DMS53 (cell line): ENCODE measurements at regions not wholly inside any gene's neighbourhood (a gene's known extent, or its start where the extent isn't known, plus 50 kb on each side); places are given as distances from the start of the nearest gene placed in this dataset.

Source experiments
- DNase-seq: peaks from one replicate; lab custom pipeline; 2025; lab: John Stamatoyannopoulos, UW

DNA sequence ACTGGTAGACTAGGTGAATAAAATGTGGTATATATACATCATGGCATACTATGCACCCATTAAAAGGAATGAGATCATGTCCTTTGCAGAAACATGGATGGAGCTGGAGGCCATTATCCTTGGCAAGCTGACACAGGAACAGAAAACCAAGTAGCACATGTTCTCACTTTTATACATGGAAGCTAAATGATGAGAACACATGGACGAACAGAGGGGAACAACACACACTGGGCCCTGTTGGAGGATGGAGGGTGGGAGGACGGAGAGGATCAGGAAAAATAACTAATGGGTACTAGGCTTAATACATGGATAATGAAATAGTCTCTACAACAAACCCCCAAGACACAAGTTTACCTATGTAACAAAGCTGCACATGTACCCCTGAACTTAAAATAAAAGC, 780.0 kb downstream of the DACH1 start:
- no peak for DNase-seq

- no peak for DNase-seq
Measured at GRCh38 chr13:71082631-71083030, 784.4 kb downstream of the DACH1 start.

DNA sequence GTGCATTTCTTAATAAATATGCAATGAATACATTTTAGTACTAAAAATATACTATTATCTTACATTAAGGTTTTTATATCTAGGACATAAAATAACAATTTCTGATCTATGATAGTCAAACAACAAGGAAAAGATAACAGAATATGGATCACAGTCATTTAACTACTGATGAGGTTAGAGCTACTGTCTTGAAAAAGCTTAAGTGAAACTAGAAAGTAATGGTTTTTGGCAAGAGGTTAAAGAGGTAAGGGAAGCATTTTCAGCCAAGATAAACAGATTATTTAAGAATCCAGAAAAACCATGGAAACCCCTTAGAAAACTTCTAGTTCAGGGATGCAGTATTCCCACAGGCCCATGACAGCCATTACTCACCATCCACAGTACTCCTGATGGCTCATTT, 787.4 kb downstream of the DACH1 start:
- no peak for DNase-seq

GRCh38 chr13:71068041-71068440, 799.0 kb downstream of the DACH1 start:
- no peak for DNase-seq

DNA sequence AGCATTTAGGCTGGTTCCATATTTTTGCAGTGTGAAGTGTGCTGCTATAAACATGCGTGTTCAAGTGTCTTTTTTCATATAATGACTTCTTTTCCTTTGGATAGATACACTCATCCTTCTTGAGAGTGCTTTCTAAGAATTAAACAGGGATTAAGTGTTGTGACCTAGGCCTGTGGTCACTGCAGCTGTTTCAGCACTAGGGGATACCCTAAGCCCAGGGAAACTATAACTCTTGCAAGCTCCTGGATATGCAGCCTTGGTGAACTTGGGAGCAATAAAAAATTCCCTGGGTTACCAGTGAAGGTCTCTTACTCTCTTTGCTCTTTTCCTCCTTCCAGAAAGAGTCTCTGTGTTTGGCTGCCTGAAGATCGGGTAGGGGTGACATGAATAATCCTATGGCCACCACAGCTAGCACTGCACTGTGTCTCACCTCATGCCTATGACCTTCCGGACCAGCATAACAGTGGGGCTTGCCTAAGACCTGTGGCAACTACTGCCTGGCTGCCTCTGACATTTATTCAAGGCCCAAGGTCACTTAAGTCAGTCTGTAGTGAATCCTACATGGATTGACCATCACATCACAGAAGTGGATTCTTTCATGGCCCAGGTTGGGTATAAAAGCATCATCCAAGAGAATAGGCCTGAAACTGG, 799.7 kb downstream of the DACH1 start:
- DNase-seq: peak; percentile 4

DNA sequence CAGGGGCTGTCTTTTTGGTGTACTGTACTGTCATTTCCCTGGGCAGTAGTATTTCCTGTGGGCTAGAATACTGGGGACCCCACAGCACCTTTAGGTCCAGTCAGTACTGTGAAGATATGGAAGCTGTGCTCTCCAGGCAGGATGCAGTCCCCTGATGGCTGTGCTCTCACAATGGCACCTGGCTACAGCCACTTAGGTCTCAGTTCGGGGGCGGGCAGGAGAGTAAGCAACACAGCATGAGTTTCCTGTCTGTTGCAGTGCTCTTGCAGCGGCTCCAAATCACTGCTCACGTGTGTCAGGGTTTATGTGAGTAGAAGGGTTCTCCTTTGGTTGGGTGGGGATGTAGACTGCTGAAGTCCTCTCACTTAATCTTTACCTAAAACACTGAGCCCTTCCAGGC, 810.4 kb downstream of the DACH1 start:
- no peak for DNase-seq

DNA sequence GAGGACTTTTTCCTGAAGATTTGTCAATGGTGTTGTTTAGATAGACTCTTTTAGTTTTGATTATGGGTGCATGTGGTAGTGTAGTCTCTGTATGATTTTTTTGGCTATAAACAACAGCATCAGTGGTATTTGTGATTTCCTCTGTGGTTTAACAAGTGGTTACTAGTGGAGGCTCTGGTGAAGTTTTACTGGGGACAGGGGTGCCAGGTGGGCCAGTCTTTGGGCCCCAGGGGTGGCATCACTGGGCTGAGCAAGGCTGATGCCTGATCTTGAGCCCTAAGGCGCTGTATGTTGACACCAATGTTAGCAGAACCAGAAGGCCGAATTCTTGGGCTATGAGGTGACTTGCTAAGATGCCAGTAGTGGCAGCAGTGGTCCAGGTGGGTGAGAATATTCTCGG, 811.4 kb downstream of the DACH1 start:
- no peak for DNase-seq

GRCh38 chr13:71055047-71055446, 812.0 kb downstream of the DACH1 start:
- DNase-seq: no peak

- DNase-seq: no peak
Measured at GRCh38 chr13:71054358-71054757, 812.6 kb downstream of the DACH1 start.

DNA sequence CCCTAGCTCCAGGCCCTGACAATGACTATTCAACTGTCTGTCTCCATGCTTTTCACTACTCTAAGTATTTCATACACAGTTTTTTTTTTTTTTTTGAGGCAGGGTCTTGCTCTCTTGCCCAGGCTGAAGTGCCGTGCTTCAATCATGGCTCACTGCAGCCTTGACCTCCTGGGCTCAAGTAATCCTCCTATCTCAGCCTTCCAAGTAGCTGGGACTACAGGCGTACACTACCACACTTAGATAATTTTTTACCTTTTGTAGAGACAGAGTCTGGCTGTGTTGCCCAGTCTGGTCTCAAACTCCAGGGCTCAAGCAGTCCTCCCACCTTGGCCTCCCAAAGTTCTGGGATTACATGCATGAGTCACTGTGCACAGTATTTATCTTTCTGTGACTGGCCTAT, 815.4 kb downstream of the DACH1 start:
- DNase-seq: no peak

- no peak for DNase-seq
Measured at GRCh38 chr13:71046360-71047079, 820.5 kb downstream of the DACH1 start.

GRCh38 chr13:71045101-71045500, 821.9 kb downstream of the DACH1 start:
- no peak for DNase-seq

DNA sequence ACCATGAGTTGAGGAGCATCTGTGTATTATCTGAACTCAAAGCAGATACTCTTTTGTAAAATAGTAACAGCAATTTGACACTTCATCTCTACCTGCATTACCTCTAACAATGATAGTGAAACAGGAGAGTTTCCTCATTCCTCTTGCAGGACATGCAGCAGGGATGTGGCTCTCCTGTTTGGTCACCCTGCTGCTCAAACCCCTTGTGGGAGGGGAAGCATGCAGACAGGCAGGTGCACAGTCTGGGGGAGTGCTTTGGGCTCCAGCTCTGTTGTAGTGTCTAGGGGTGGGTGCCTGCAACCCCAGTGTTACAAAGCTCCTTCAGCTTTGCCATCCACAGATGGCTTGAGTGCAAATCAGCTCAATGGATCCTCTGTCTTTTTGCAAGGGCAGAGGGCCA, 827.6 kb downstream of the DACH1 start:
- DNase-seq: no peak

- DNase-seq: no peak
Measured at GRCh38 chr13:71034018-71034417, 833.0 kb downstream of the DACH1 start.

DNA sequence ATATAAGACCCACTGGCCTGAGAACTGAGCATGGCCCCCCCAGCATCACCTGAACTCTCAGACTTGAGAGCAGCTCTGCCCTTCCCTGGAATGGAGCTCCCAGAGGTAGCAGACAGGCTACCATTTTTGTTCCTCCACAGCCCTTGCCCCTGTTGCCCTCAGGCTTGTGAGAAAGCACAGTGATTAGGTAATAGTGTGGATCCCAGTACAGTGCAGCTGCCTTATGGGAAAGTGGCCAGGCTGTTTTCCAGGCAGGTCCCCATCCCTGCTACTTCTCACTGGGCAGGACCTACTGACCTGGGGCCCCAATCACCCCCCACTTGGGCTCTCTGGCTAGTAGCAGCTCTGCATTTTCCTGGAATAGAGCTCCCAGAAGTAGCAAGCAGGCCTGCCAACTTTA, 834.0 kb downstream of the DACH1 start:
- no peak for DNase-seq

GRCh38 chr13:71030784-71031183, 836.2 kb downstream of the DACH1 start:
- no peak for DNase-seq

DNA sequence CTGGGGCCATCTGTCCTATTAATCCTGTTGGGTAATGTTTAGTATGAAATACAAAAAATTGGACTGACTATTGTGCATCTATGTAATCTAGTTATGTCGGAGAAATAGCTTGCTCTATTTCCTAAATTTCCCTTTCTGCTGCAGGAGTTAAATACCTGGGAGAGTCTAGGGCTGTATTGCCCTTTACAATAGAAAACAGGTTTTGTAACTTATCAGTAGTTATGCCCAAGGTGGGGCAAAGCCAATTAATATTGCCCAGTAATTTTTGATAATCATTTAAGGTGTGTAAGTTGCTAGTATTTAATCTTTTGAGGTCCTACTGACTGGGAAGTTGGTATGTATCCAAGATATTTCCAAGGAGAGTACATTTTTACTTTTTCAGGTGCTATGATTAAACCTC, 838.1 kb downstream of the DACH1 start:
- peak; percentile 0 for DNase-seq

DNA sequence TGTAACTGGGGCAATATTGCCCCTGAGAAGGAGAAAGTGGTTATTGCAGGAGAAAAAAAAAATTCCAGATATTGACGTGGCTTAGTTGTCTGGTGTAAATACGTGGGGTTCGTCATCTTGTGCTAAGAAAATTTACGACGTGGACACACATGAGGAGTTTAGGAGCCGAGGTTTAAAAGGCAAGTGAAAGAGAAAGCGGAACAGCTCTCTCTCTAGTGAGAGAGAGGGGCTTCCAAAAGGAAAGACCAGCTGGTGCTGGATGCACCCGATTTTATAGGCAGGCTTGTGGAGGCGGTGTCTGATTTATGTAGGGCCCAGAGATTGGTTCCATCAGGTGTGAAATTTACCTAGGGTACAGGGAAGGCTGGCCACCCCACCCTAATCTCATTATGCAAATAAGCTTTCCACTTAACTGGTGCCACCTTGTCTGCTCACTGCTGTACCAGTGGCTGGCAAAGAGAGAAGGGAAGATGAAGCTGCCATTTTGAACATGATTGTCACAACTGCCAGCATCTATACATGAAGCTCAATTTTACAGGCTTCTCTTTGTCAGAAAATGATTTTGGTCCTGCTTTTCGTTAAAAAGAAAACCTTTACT, 845.1 kb downstream of the DACH1 start:
- DNase-seq: no peak

- no peak for DNase-seq
Measured at GRCh38 chr13:71018995-71019394, 848.0 kb downstream of the DACH1 start.

DNA sequence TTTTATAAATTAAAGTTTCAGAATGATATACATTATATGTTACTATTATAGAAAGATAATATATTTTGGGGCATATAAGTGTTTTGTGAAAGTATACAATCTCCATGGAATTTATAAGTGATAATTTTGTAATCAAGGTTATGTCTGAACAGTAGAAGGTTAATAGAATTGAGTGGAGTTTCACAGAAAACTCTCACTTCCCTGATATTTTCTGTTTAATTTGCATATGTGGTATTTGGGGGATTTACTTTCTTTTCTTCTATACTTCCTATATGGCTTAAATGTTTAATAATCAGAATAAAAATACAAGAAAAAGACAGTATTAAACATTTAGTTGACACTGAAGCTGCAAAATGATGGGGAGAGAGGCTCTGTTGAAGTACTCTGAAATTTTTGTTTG, 848.5 kb downstream of the DACH1 start:
- no peak for DNase-seq

GRCh38 chr13:71017607-71018006, 849.4 kb downstream of the DACH1 start:
- no peak for DNase-seq

- DNase-seq: no peak
Measured at GRCh38 chr13:71015516-71015915, 851.5 kb downstream of the DACH1 start.

GRCh38 chr13:71015021-71015420, 852.0 kb downstream of the DACH1 start:
- DNase-seq: no peak

DNA sequence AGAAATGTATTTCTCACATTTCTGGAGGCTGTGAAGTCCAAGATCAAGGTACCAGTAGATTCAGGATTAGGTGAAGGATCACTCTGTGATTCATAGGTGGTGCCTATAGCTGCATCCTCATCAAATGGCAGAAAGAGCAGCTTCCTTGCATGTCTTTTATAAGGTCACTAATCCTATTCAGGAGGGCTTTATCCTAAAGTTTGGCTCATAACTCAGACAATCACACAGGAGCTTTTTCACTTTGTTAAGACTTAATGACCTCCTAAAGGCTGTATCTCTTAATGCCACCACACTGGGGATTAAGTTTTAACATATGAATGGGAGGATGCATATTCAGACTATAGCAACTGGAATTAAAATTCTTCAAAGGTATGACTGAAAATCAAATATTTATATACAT, 861.1 kb downstream of the DACH1 start:
- no peak for DNase-seq
